Activated naive CD8-positive, alpha-beta T cell treated with anti-CD3 and anti-CD28 coated beads, Interleukin-2, amount 50 U/mL, for 24 hours (primary cell): ENCODE measurements at regions not wholly inside any gene's neighbourhood (a gene's known extent, or its start where the extent isn't known, plus 50 kb on each side); places are given as distances from the start of the nearest gene placed in this dataset.

ENCODE experiments used
- ATAC-seq: fragments of 150-1000 bp; cut with Tn5 transposase; one replicate; pipeline ENCODE4 v1.10.0; 2021
- DNase-seq: peaks from one replicate; pipeline ENCODE4 v3.0.0; 2021
- H3K27ac Mint-ChIP-seq: one replicate; pipeline ENCODE4 v1.8.0; 2021; ENCODE audit warnings: mild to moderate bottlenecking, mixed read lengths
- H3K27me3 Mint-ChIP-seq: one replicate; pipeline ENCODE4 v1.8.0; 2021; ENCODE audit warnings: mixed read lengths
- H3K36me3 Mint-ChIP-seq: one replicate; pipeline ENCODE4 v1.8.0; 2021; ENCODE audit warnings: low read depth, mixed read lengths
- H3K4me1 Mint-ChIP-seq: one replicate; pipeline ENCODE4 v1.8.0; 2021; ENCODE audit warnings: mixed read lengths
- H3K4me3 Mint-ChIP-seq: one replicate; pipeline ENCODE4 v1.8.0; 2021; ENCODE audit warnings: mild to moderate bottlenecking, moderate library complexity, mixed read lengths
- H3K9me3 Mint-ChIP-seq: one replicate; pipeline ENCODE4 v1.8.0; 2021; ENCODE audit warnings: mixed read lengths

- no peak for ATAC-seq
- no peaks in the 10 kb centered on the region for H3K4me1 Mint-ChIP-seq
- no peak overlapping the region for H3K4me3 Mint-ChIP-seq
Measured at GRCh38 chr21:24403221-24403620, 1204.1 kb downstream of the MRPL39 start.

GRCh38 chr21:24395320-24395923, 1211.9 kb downstream of the MRPL39 start:
- Mint-ChIP-seq H3K4me3 (no peak overlapping the region), H3K36me3 (no peaks in the 10 kb centered on the region), H3K27ac (no peak overlapping the region), H3K27me3 (no peaks in the 10 kb centered on the region), H3K4me1 (no peaks in the 10 kb centered on the region), H3K9me3 (no peaks in the 10 kb centered on the region)
- DNase-seq = no peak
- no peak for ATAC-seq

More at GRCh38 chr21:24403221-24403620, 1204.1 kb downstream of the MRPL39 start:
- Mint-ChIP-seq H3K27me3 (no peaks in the 10 kb centered on the region), H3K36me3 (no peaks in the 10 kb centered on the region), H3K9me3 (no peaks in the 10 kb centered on the region), H3K27ac (no peak overlapping the region)
- no peak for DNase-seq

- Mint-ChIP-seq H3K4me1 (no peaks in the 10 kb centered on the region), H3K27me3 (no peaks in the 10 kb centered on the region), H3K27ac (no peak overlapping the region), H3K4me3 (no peak overlapping the region), H3K36me3 (no peaks in the 10 kb centered on the region), H3K9me3 (peaks cover 6% of the 10 kb centered on the region)
- DNase-seq = peak; percentile 18
- ATAC-seq = peak; percentile 43
Measured at GRCh38 chr21:24375201-24375600, 1232.1 kb downstream of the MRPL39 start.

GRCh38 chr21:24372506-24372905, 1234.8 kb downstream of the MRPL39 start:
- H3K27me3 Mint-ChIP-seq = no peaks in the 10 kb centered on the region

DNA sequence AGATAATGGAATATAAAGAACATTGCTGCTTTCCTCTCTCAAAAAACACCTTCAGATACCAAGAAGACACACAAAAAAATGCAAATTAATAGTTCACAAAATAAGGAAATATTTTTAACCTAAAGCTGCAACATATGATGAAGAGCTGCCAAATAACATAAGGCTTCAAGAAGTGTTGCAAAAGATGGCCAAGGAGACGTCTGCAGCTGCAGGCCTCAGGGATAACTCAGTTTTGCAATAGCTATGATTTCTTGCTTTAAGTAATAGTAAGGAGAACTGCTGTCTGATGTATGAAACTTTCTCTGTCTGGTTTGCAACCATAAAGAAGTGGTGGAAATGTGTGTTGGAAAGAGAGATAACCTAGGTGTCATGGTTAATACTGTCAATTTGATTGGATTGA, 1237.5 kb downstream of the MRPL39 start:
- Mint-ChIP-seq H3K4me1 (no peaks in the 10 kb centered on the region), H3K27ac (no peak overlapping the region), H3K4me3 (no peak overlapping the region), H3K9me3 (peaks cover 4% of the 10 kb centered on the region), H3K36me3 (no peaks in the 10 kb centered on the region), H3K27me3 (no peaks in the 10 kb centered on the region)
- ATAC-seq = no peak
- DNase-seq = no peak

More at GRCh38 chr21:24372506-24372905, 1234.8 kb downstream of the MRPL39 start:
- no peaks in the 10 kb centered on the region for H3K4me1 Mint-ChIP-seq
- no peak overlapping the region for H3K4me3 Mint-ChIP-seq
- H3K36me3 Mint-ChIP-seq = no peaks in the 10 kb centered on the region
- H3K27ac Mint-ChIP-seq = no peak overlapping the region
- peaks cover 6% of the 10 kb centered on the region for H3K9me3 Mint-ChIP-seq
- DNase-seq (no peak), ATAC-seq (no peak)

GRCh38 chr21:24369278-24369677, 1238.0 kb downstream of the MRPL39 start:
- H3K4me3 Mint-ChIP-seq = no peak overlapping the region
- no peaks in the 10 kb centered on the region for H3K27me3 Mint-ChIP-seq
- ATAC-seq (no peak), DNase-seq (no peak)
- H3K9me3 Mint-ChIP-seq = no peaks in the 10 kb centered on the region
- no peaks in the 10 kb centered on the region for H3K36me3 Mint-ChIP-seq
- no peak overlapping the region for H3K27ac Mint-ChIP-seq
- no peaks in the 10 kb centered on the region for H3K4me1 Mint-ChIP-seq

- DNase-seq (no peak), ATAC-seq (no peak)
- Mint-ChIP-seq H3K27ac (no peak overlapping the region), H3K27me3 (no peaks in the 10 kb centered on the region), H3K4me1 (no peaks in the 10 kb centered on the region), H3K36me3 (no peaks in the 10 kb centered on the region), H3K4me3 (no peak overlapping the region), H3K9me3 (no peaks in the 10 kb centered on the region)
Measured at GRCh38 chr21:24367936-24368335, 1239.3 kb downstream of the MRPL39 start.

- DNase-seq = no peak
- ATAC-seq = no peak
- Mint-ChIP-seq H3K9me3 (peaks cover 4% of the 10 kb centered on the region), H3K27ac (no peak overlapping the region), H3K36me3 (no peaks in the 10 kb centered on the region), H3K4me3 (no peak overlapping the region), H3K27me3 (no peaks in the 10 kb centered on the region), H3K4me1 (no peaks in the 10 kb centered on the region)
Measured at GRCh38 chr21:24353492-24353891, 1253.8 kb downstream of the MRPL39 start.

GRCh38 chr21:24339406-24339805, 1267.9 kb downstream of the MRPL39 start:
- DNase-seq (no peak), ATAC-seq (no peak)
- Mint-ChIP-seq H3K36me3 (no peaks in the 10 kb centered on the region), H3K9me3 (peaks cover 5% of the 10 kb centered on the region), H3K4me1 (peaks cover 3% of the 10 kb centered on the region), H3K4me3 (no peak overlapping the region), H3K27me3 (no peaks in the 10 kb centered on the region), H3K27ac (no peak overlapping the region)

DNA sequence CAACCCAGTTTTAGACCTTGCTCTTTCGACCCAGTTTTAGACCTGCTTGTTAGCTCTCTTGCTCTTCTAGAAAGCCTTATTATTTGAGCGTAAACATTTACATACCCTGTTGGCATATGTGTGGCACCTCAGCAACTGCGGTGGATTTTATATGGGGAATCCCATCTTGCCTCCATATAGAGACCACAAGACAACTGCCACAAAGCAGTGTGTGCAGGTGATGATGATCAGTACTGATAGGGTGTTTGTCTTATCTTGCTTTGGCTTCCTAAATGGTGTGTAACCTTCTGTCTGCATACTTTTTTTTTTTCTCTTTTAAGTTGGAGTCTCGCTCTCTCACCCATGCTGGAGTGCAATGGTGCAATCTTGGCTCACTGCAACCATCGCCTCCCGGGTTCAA, 1270.8 kb downstream of the MRPL39 start:
- Mint-ChIP-seq H3K9me3 (peaks cover 5% of the 10 kb centered on the region), H3K4me3 (no peak overlapping the region), H3K4me1 (peaks cover 3% of the 10 kb centered on the region), H3K27me3 (no peaks in the 10 kb centered on the region), H3K27ac (no peak overlapping the region), H3K36me3 (no peaks in the 10 kb centered on the region)
- ATAC-seq (no peak), DNase-seq (no peak)

DNA sequence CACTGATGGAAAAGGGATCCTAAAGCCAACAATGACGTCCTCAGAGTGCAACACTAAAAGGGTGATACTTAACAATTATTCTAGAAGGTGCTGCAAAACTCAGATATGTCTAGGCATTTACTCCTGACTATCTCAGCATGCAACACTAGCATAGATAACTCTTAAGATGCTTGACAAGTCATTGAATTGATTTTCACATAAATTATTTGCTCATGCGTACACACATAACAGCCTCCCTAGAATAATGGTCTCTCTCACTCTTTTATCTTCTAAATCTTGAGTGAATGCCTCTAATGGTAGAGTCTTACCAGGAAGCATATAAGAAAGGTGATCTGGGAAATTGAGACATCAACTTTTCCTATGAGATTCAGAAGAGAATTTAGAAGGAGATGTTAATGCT, 1283.7 kb downstream of the MRPL39 start:
- Mint-ChIP-seq H3K27me3 (peaks cover 2% of the 10 kb centered on the region), H3K4me1 (no peaks in the 10 kb centered on the region), H3K9me3 (peaks cover 4% of the 10 kb centered on the region), H3K4me3 (no peak overlapping the region), H3K36me3 (no peaks in the 10 kb centered on the region), H3K27ac (no peak overlapping the region)
- ATAC-seq (no peak), DNase-seq (no peak)

GRCh38 chr21:24316277-24316922, 1290.9 kb downstream of the MRPL39 start:
- Mint-ChIP-seq H3K36me3 (no peaks in the 10 kb centered on the region), H3K4me1 (no peaks in the 10 kb centered on the region), H3K9me3 (no peaks in the 10 kb centered on the region), H3K27ac (no peak overlapping the region), H3K4me3 (no peak overlapping the region), H3K27me3 (peaks cover 3% of the 10 kb centered on the region)
- ATAC-seq = no peak
- DNase-seq = no peak

DNA sequence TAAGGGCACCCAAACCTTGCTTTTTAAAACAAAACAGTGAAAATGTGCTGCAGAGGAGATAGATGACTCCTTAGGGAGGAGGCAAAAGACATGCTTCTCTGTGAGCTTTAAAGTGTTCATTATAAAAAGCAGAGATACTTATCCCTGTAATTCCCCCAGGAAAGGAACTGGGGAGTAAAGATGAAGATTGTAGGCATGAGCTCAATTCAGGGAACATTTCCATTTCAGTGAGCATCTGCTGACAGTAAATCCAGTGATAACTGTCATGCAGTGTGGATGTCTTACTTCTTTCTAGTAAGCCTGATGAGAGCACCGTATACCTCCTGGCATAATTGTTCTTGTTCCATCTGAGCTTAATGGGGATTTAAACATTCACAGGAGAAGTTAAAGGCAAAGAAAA, 1296.5 kb downstream of the MRPL39 start:
- H3K27me3 Mint-ChIP-seq = peaks cover 3% of the 10 kb centered on the region
- no peak for DNase-seq
- H3K4me3 Mint-ChIP-seq = no peak overlapping the region
- no peak for ATAC-seq
- no peaks in the 10 kb centered on the region for H3K36me3 Mint-ChIP-seq
- H3K4me1 Mint-ChIP-seq = no peaks in the 10 kb centered on the region
- peaks cover 6% of the 10 kb centered on the region for H3K9me3 Mint-ChIP-seq
- no peak overlapping the region for H3K27ac Mint-ChIP-seq

DNA sequence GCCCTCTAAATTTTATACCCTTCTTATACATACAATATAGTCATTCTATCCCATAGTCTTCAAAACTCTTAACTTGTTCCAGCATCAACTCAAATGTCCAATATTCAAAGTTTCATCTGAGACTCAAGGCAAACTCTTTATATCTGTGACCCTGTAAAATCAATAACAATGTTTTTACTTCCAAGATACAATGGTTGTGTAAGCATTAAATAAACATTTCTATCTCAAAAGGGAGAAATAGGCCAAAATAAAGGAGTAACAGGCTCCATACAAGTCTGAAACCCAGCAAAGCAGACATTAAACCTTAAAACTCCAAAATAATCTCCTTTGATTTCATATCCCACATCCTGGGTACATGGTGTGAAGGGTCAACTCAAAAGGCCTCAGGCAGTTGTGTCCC, 1299.1 kb downstream of the MRPL39 start:
- ATAC-seq = no peak

DNA sequence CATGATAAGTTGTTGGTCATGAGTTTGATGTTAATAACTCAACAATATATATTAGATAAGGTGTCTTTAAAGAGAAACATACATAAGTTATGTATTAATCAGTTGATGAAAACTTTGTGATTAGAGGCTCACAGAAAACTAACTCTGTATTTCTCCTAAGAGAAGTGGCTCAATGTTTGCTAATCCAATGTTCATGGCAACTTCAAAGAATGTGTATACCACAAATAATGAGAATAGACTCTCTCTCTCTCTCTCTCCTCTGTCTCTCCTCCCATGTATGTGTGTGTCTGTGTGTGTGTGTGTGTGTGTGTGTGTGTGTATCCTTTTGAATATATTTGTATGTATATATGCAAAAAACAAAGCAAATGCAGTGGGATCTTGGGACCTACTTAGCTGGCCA, 1304.9 kb downstream of the MRPL39 start:
- Mint-ChIP-seq H3K27ac (no peak overlapping the region), H3K36me3 (no peaks in the 10 kb centered on the region), H3K9me3 (no peaks in the 10 kb centered on the region), H3K27me3 (no peaks in the 10 kb centered on the region), H3K4me3 (no peak overlapping the region), H3K4me1 (no peaks in the 10 kb centered on the region)
- ATAC-seq (no peak), DNase-seq (no peak)

More for the DNA sequence above, 1299.1 kb downstream of the MRPL39 start:
- peaks cover 6% of the 10 kb centered on the region for H3K9me3 Mint-ChIP-seq
- H3K36me3 Mint-ChIP-seq = no peaks in the 10 kb centered on the region
- no peaks in the 10 kb centered on the region for H3K4me1 Mint-ChIP-seq
- DNase-seq = no peak
- H3K27ac Mint-ChIP-seq = no peak overlapping the region
- peaks cover 3% of the 10 kb centered on the region for H3K27me3 Mint-ChIP-seq
- H3K4me3 Mint-ChIP-seq = no peak overlapping the region
